ENCODE measurements at regions not wholly inside any gene's neighbourhood (a gene's known extent, or its start where the extent isn't known, plus 50 kb on each side); places are given as distances from the start of the nearest gene placed in this dataset.

DNA sequence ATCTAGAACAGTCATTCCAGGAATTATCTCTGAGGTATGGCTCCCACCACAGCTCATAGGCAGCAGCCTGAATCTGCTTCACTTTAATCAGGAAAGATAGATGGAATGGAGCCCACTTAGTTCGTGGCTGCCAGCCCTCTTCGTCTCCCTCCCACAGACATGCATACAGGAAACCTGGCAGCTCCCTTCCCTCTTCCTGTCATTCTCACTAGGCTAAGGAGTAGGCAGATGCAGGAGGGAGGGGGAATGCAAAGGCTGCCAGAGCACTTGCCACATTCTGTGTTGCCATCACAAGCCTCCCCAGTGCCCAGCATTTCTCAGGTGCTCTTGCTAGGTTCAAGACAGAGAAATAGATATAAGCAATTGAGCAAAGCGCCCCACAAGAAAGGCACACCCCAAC lies 378.9 kb downstream of the ELAVL2 start:
- Histone ChIP-seq H3K79me2 (ENCODE audit: insufficient read depth, low read length) (no peaks in the 10 kb centered on the region), H4K20me1 (ENCODE audit: low read depth, low read length) (no peaks in the 10 kb centered on the region), H3K9me3 (ENCODE audit: insufficient read depth, low read length) (no peaks in the 10 kb centered on the region), H3K27ac (ENCODE audit: low read depth, low read length) (no peak overlapping the region), H2AFZ (ENCODE audit: low read depth, low read length, severe bottlenecking) (no peak overlapping the region), H3K4me2 (ENCODE audit: low read depth, low read length, poor library complexity, severe bottlenecking) (no peak overlapping the region), H3K27me3 (ENCODE audit: low read length) (no peaks in the 10 kb centered on the region), H3F3A (ENCODE audit: insufficient read depth) (no peaks in the 10 kb centered on the region), H3K9me2 (replicated peaks; ENCODE audit: insufficient read depth, low read length) (no peaks in the 10 kb centered on the region), H3K36me3 (ENCODE audit: low read length) (no peaks in the 10 kb centered on the region), H3K4me3 (ENCODE audit: insufficient read depth, low read length, poor library complexity, severe bottlenecking) (no peak overlapping the region), H3K9ac (ENCODE audit: low read length) (no peak overlapping the region)
- TF ChIP-seq, protein P1, sequence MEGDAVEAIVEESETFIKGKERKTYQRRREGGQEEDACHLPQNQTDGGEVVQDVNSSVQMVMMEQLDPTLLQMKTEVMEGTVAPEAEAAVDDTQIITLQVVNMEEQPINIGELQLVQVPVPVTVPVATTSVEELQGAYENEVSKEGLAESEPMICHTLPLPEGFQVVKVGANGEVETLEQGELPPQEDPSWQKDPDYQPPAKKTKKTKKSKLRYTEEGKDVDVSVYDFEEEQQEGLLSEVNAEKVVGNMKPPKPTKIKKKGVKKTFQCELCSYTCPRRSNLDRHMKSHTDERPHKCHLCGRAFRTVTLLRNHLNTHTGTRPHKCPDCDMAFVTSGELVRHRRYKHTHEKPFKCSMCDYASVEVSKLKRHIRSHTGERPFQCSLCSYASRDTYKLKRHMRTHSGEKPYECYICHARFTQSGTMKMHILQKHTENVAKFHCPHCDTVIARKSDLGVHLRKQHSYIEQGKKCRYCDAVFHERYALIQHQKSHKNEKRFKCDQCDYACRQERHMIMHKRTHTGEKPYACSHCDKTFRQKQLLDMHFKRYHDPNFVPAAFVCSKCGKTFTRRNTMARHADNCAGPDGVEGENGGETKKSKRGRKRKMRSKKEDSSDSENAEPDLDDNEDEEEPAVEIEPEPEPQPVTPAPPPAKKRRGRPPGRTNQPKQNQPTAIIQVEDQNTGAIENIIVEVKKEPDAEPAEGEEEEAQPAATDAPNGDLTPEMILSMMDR (IDR thresholded peaks at IDR 0.05; ENCODE audit: insufficient read depth, low read length, poor library complexity, severe bottlenecking): no peak
- TF ChIP-seq EZH2phosphoT487 (conservative IDR thresholded peaks at IDR 0.05; ENCODE audit: low read length): no peak

DNA sequence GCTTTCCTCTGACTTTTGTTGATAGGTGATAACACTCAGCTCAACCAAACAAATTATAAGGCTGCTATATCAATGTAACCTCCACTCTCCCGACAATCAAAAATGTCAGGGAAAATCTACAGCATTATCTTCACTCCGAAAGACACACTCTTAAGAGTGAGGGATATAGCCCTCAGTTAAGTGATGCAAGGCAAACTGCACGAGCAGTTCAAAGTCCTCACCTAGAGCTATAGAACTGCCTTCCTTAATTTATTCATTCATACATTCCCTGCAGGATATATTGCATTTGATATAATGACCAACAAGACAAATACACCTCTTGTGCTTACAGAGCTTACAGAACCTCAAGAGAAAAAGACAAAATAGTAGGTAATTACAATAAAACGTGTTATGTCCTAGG lies 378.1 kb downstream of the ELAVL2 start:
- Histone ChIP-seq H3K36me3 (ENCODE audit: low read length) (no peaks in the 10 kb centered on the region), H3F3A (ENCODE audit: insufficient read depth) (no peaks in the 10 kb centered on the region), H3K79me2 (ENCODE audit: insufficient read depth, low read length) (no peaks in the 10 kb centered on the region), H3K9ac (ENCODE audit: low read length) (no peak overlapping the region), H2AFZ (ENCODE audit: low read depth, low read length, severe bottlenecking) (no peak overlapping the region), H3K4me2 (ENCODE audit: low read depth, low read length, poor library complexity, severe bottlenecking) (no peak overlapping the region), H3K9me2 (replicated peaks; ENCODE audit: insufficient read depth, low read length) (no peaks in the 10 kb centered on the region), H3K9me3 (ENCODE audit: insufficient read depth, low read length) (no peaks in the 10 kb centered on the region), H3K27me3 (ENCODE audit: low read length) (no peaks in the 10 kb centered on the region), H3K4me3 (ENCODE audit: insufficient read depth, low read length, poor library complexity, severe bottlenecking) (no peak overlapping the region), H4K20me1 (ENCODE audit: low read depth, low read length) (no peaks in the 10 kb centered on the region), H3K27ac (ENCODE audit: low read depth, low read length) (no peak overlapping the region)
- no peak for TF ChIP-seq EZH2phosphoT487 (conservative IDR thresholded peaks at IDR 0.05; ENCODE audit: low read length)
- TF ChIP-seq, protein P1 (IDR thresholded peaks at IDR 0.05; ENCODE audit: insufficient read depth, low read length, poor library complexity, severe bottlenecking): no peak

DNA sequence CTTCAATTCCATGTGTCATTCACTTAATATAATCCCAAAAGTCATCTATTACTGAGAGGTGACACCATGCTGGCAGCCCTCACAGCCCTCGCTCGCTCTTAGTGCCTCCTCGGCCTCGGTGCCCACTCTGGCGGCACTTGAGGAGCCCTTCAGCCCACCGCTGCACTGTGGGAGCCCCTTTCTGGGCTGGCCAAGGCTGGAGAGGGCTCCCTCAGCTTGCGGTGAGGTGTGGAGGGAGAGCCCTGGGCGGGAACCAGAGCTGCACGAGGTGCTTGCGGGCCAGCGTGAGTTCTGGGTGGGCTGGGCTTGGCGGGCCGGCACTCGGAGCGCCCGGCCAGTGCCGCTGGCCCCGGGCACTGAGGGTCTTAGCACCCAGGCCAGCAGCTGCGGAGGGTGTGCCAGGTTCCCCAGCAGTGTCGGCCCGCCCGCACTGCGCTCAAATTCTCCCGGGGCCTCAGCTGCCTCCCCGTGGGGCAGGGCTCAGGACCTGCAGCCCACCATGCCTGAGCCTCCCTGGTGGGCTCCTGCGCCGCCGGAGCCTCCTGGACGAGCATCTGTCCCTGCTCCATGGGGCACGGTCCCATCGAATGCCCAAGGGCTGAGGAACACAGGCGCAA lies 374.1 kb downstream of the ELAVL2 start:
- Histone ChIP-seq H3F3A (ENCODE audit: insufficient read depth) (no peaks in the 10 kb centered on the region), H3K4me2 (ENCODE audit: low read depth, low read length, poor library complexity, severe bottlenecking) (no peak overlapping the region), H3K27me3 (ENCODE audit: low read length) (no peaks in the 10 kb centered on the region), H3K79me2 (ENCODE audit: insufficient read depth, low read length) (no peaks in the 10 kb centered on the region), H3K9me2 (replicated peaks; ENCODE audit: insufficient read depth, low read length) (no peaks in the 10 kb centered on the region), H2AFZ (ENCODE audit: low read depth, low read length, severe bottlenecking) (no peak overlapping the region), H3K36me3 (ENCODE audit: low read length) (no peaks in the 10 kb centered on the region), H3K9me3 (ENCODE audit: insufficient read depth, low read length) (no peaks in the 10 kb centered on the region), H3K9ac (ENCODE audit: low read length) (no peak overlapping the region), H3K4me3 (ENCODE audit: insufficient read depth, low read length, poor library complexity, severe bottlenecking) (no peak overlapping the region), H4K20me1 (ENCODE audit: low read depth, low read length) (no peaks in the 10 kb centered on the region), H3K27ac (ENCODE audit: low read depth, low read length) (no peak overlapping the region)
- TF ChIP-seq EZH2phosphoT487 (conservative IDR thresholded peaks at IDR 0.05; ENCODE audit: low read length): no peak
- TF ChIP-seq, protein P1 (IDR thresholded peaks at IDR 0.05; ENCODE audit: insufficient read depth, low read length, poor library complexity, severe bottlenecking): no peak

Data from SU-DHL-6 (cell line).